GM12873 (cell line): ENCODE measurements at regions not wholly inside any gene's neighbourhood (a gene's known extent, or its start where the extent isn't known, plus 50 kb on each side); places are given as distances from the start of the nearest gene placed in this dataset.

Experiments used
- TF ChIP-seq, protein P1 (sequence below): IDR thresholded peaks from 2 replicates; pipeline ENCODE4 v1.5.1; 2012; ENCODE audit warnings: low read depth, mild to moderate bottlenecking, moderate library complexity, low read length, control low read depth; ENCODE audit not compliant: insufficient read depth; ENCODE audit errors: missing control alignments

DNA sequence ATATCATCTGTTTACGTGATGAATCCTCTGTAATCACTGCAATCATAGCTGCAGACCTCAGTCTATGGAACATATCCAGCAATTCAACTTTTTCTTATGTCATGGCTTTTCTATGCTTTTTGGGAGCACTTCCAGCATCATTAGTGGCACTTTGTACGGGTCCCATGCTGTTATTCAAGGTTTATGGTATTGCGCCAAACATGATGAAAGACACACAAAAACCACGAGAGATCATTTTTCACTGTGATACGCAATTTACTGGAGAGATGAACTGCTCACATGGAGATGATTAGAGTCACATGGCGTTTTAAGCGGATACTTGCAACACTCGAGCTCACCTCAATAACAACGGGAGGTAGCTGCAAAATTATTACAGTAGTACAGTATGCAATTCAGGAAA lies 2101.7 kb upstream of the PCDH20 start:
- TF ChIP-seq, protein P1, sequence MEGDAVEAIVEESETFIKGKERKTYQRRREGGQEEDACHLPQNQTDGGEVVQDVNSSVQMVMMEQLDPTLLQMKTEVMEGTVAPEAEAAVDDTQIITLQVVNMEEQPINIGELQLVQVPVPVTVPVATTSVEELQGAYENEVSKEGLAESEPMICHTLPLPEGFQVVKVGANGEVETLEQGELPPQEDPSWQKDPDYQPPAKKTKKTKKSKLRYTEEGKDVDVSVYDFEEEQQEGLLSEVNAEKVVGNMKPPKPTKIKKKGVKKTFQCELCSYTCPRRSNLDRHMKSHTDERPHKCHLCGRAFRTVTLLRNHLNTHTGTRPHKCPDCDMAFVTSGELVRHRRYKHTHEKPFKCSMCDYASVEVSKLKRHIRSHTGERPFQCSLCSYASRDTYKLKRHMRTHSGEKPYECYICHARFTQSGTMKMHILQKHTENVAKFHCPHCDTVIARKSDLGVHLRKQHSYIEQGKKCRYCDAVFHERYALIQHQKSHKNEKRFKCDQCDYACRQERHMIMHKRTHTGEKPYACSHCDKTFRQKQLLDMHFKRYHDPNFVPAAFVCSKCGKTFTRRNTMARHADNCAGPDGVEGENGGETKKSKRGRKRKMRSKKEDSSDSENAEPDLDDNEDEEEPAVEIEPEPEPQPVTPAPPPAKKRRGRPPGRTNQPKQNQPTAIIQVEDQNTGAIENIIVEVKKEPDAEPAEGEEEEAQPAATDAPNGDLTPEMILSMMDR: no peak

DNA sequence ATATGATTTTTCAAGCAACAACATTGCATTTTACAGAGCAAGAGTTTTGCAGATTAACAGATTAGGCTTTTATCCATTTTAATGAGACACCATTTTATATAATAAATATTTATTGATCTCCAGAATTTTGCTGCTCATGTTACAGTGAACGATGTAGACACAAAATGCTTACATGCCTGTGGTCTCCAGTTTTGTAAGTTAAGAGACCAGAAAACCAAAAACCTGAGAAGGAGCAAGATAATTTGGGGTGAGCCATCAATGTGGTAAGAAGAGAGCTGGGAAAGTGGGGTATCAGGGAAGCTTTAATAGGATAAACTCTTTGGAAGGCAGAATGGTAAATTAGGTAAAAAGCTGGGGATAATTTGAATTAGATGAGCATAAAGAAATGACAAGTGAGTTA lies 2100.5 kb upstream of the PCDH20 start:
- TF ChIP-seq, protein P1: no peak

DNA sequence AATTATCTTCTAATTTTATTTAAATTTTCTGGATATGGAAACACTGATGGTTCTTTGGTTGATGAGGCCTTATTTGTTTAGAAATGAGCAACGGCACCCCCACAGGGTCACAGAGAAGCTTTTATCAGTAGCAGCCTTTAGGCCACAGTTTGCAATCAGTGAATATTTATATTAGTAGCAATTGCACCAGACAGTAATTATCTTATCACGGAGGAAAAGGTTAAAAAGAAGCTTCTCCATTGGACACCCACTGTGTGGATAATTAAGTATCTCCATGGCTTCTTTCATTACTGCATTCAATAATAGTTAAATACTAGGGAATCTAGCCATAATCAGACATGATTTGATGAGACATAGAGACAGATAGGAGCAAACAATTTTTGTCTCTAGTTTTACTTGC lies 2099.2 kb upstream of the PCDH20 start:
- TF ChIP-seq, protein P1: no peak

DNA sequence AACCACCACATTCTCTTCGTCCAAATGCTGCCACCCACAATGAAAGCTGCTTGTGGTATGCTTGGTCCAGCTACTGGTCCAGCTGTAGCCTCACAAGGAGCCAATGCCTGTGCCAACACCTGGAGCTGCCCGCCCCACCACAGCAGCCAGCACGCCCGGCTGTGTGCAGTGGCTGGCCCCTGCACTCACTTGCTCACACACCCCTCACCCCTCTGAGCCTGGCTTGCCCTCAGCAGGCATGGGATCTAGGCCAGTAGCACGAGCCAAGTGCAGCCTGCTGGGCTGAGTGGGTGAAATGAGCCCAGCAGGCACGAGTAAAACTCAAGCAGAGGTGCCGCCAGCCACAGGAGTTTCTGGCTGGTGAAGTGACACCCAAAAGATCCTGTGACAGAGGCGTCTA lies 2096.4 kb upstream of the PCDH20 start:
- TF ChIP-seq, protein P1: no peak

DNA sequence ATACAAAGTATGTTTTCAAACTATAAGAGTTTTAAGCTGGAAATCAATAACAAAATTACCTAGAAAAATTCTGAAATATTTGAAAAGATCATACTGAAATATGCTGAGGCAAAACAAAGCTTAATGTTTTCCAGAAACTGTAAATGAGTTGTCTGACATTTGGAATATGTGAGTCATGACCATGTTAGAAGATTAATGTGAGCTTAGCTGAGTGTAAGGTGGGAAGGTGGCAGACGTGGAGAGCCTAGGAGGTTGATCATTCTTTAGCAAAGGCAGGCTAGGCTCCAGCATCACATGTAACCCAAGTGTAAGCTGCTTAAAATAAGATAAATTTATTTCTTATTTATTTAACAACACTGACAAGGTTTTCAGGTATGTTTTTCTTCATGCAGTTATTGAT lies 2086.1 kb upstream of the PCDH20 start:
- TF ChIP-seq, protein P1: no peak

DNA sequence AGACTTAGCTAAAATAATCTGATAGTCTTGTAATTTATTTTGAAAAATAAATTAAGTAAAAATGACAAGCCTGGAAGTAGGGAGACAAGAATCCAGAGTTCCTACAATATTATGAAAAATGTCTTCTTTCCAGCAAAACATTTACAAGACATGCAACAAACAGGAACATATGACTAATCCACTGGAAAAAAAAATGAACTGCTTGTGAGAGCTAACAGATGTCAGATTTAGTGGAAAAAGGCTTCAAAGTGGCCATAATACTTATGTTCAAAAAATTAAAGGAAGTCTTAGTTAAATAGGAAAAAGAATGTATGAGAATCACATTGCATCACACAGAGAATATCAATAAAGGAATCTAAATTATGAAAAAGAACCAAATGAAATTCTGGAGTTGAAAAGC lies 2082.0 kb upstream of the PCDH20 start:
- TF ChIP-seq, protein P1: no peak

DNA sequence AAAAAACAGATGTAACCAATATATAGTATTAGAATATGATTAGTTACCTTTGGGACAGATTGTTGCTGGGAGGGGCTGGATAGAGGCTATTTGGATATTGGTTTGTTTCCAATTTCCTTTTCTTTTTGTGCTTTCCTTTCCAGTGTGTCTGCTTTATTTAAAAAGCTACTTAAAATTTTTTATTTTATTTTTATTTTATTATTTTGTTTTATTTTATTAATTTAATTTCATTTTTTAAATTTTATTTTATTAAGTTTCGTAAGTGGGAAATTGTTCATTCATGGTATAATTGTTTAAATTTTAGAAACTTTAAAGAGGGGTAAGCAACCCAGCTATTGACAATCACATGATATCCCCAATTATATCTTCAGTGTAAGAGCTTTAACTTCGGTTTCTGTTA lies 2077.0 kb upstream of the PCDH20 start:
- TF ChIP-seq, protein P1: no peak

DNA sequence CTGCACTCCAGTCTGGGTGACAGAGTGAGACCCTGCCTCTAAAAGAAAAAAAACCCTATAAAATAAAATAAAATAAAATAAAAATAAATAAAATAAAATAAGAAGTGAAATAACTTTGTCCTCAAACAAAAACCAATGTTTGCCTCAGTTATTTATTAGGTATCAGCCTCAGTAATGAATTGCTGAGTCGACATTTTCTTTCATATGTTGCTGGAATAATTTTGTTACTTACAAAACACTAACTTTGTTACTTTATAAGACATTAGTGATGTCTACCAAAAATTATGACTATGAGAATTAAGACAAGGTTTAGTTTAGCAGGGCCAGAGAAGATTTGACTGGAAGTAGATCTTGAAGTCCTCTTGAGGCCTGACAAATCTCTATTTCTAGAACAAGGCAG lies 2074.5 kb upstream of the PCDH20 start:
- TF ChIP-seq, protein P1: no peak
